PC-9 (cell line): ENCODE measurements at regions not wholly inside any gene's neighbourhood (a gene's known extent, or its start where the extent isn't known, plus 50 kb on each side); places are given as distances from the start of the nearest gene placed in this dataset.
"Not testable (repeated sequence)": the region's sequence is repeated elsewhere in the genome, so short reads cannot be mapped to it uniquely, and the experiment has no call there.

ENCODE experiments used
- BruUV-seq: library from RNA; stranded (reverse); fragments of 400-500 nt; replicated peaks from 2 replicates; lab custom pipeline; 2021; lab: Mats Ljungman, UMichigan
- CTCF ChIA-PET: fragments of 300-600 bp; sonication (Branson Sonifier 250); formaldehyde crosslinking; loops from one replicate; lab custom pipeline; 2022; ENCODE audit warnings: antibody characterized with exemption; lab: Charles Lee
- POLR2A ChIA-PET: fragments of 300-600 bp; sonication (Branson Sonifier 250); formaldehyde crosslinking; loops from one replicate; lab custom pipeline; 2022; ENCODE audit warnings: antibody characterized with exemption; ENCODE audit not compliant: unreplicated experiment; lab: Charles Lee
- DNase-seq, 2 experiments: peaks; one replicate each; pipeline versions ENCODE4 v3.0.0 to v3.0.0-alpha.2; 2015 to 2022; ENCODE audit warnings: mixed read lengths in 1 of 2
- H2AFZ ChIP-seq: fragments of 200-600 bp; sonication (generic); 2 replicates; pipeline ENCODE4 v1.8.1; 2017; ENCODE audit warnings: antibody characterized with exemption
- H3F3A ChIP-seq: fragments of 200-600 bp; sonication (generic); 2 replicates; pipeline ENCODE4 v1.8.1; 2017; ENCODE audit warnings: antibody characterized with exemption, mild to moderate bottlenecking, low read depth; ENCODE audit not compliant: insufficient read depth
- H3K27ac ChIP-seq: fragments of 200-600 bp; sonication (generic); 2 replicates; pipeline ENCODE4 v1.6.1; 2016; ENCODE audit warnings: mixed run types
- H3K27me3 ChIP-seq: fragments of 200-600 bp; sonication (generic); 2 replicates; pipeline ENCODE4 v1.6.1; 2016; ENCODE audit warnings: low read depth, mixed run types; ENCODE audit not compliant: insufficient read depth
- H3K36me3 ChIP-seq: fragments of 200-600 bp; sonication (generic); 2 replicates; pipeline ENCODE4 v1.6.1; 2016; ENCODE audit warnings: low read depth, mixed run types
- H3K4me1 ChIP-seq: fragments of 200-600 bp; sonication (generic); replicated peaks from 2 replicates; pipeline ENCODE4 v1.6.1; 2016; ENCODE audit warnings: mixed run types; ENCODE audit not compliant: insufficient read depth
- H3K4me2 ChIP-seq: fragments of 200-600 bp; sonication (generic); 2 replicates; pipeline ENCODE4 v1.6.1; 2017; ENCODE audit warnings: mixed run types
- H3K4me3 ChIP-seq: fragments of 200-600 bp; sonication (generic); 2 replicates; pipeline ENCODE4 v1.6.1; 2016; ENCODE audit warnings: mixed run types
- H3K79me2 ChIP-seq: fragments of 200-600 bp; sonication (generic); 2 replicates; pipeline ENCODE4 v1.6.1; 2017; ENCODE audit warnings: low read depth, mixed run types
- H3K9me2 ChIP-seq: fragments of 200-600 bp; sonication (generic); 2 replicates; pipeline ENCODE4 v1.8.1; 2017; ENCODE audit warnings: mild to moderate bottlenecking; ENCODE audit not compliant: insufficient read depth
- H3K9me3 ChIP-seq: fragments of 200-600 bp; sonication (generic); 2 replicates; pipeline ENCODE4 v1.8.1; 2016; ENCODE audit warnings: low read depth; ENCODE audit not compliant: insufficient read depth
- H4K20me1 ChIP-seq: fragments of 200-600 bp; sonication (generic); 2 replicates; pipeline ENCODE4 v1.8.1; 2017; ENCODE audit not compliant: insufficient read depth
- EZH2 ChIP-seq: fragments of 200-600 bp; sonication (generic); IDR thresholded peaks from 2 replicates; pipeline ENCODE4 v1.8.0; 2017; ENCODE audit warnings: antibody characterized with exemption, low read depth
- intact Hi-C: fragments of 100-400 bp; cut with micrococcal nuclease; formaldehyde crosslinking; loops from one replicate; pipeline ENCODE4 v1.10.0; 2022; ENCODE audit not compliant: unreplicated experiment
- TF ChIP-seq, protein P1 (sequence below): fragments of 200-600 bp; sonication (generic); conservative IDR thresholded peaks from 2 replicates; pipeline ENCODE4 v1.6.1; 2017; ENCODE audit warnings: mixed run types, antibody characterized with exemption, mild to moderate bottlenecking, moderate library complexity

DNA sequence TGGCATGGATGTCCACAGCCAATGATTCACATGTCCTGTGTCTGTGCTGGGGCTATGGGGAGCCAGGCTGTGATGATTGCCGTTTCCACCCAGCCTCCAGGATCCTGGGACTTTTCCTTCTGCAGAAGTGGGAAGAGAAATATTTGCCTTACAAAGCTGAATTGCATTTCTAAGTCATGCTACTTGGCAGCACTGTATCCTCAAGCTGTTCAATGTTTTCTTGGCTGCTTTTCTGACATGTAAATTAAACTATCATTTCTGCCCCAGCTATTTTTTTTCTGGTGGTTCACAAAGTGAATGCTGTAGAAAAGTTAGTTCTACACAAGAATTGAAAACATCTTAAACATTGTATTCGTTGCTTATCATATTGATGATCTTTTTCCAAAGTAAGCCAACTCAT lies 51.9 kb upstream of the TCERG1L start:
- BruUV-seq = no TSS peak
- ChIA-PET CTCF (no interaction called here), POLR2A (no interaction called here)
- H3K27me3 ChIP-seq = no peaks in the 10 kb centered on the region
- no peaks in the 10 kb centered on the region for H4K20me1 ChIP-seq
- no peaks in the 10 kb centered on the region for H3K4me1 ChIP-seq
- TF ChIP-seq, protein P1, sequence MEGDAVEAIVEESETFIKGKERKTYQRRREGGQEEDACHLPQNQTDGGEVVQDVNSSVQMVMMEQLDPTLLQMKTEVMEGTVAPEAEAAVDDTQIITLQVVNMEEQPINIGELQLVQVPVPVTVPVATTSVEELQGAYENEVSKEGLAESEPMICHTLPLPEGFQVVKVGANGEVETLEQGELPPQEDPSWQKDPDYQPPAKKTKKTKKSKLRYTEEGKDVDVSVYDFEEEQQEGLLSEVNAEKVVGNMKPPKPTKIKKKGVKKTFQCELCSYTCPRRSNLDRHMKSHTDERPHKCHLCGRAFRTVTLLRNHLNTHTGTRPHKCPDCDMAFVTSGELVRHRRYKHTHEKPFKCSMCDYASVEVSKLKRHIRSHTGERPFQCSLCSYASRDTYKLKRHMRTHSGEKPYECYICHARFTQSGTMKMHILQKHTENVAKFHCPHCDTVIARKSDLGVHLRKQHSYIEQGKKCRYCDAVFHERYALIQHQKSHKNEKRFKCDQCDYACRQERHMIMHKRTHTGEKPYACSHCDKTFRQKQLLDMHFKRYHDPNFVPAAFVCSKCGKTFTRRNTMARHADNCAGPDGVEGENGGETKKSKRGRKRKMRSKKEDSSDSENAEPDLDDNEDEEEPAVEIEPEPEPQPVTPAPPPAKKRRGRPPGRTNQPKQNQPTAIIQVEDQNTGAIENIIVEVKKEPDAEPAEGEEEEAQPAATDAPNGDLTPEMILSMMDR = no peak
- TF ChIP-seq EZH2 = no peak
- DNase-seq = no peak
- no peaks in the 10 kb centered on the region for H3K79me2 ChIP-seq
- no peaks in the 10 kb centered on the region for H3K9me2 ChIP-seq
- no peak overlapping the region for H3K27ac ChIP-seq
- no peak overlapping the region for H3K4me2 ChIP-seq
- no peak overlapping the region for H2AFZ ChIP-seq
- no peak overlapping the region for H3K4me3 ChIP-seq
- no peaks in the 10 kb centered on the region for H3K9me3 ChIP-seq
- intact Hi-C loops = no loop called here
- no peaks in the 10 kb centered on the region for H3K36me3 ChIP-seq
- H3F3A ChIP-seq = no peaks in the 10 kb centered on the region

DNA sequence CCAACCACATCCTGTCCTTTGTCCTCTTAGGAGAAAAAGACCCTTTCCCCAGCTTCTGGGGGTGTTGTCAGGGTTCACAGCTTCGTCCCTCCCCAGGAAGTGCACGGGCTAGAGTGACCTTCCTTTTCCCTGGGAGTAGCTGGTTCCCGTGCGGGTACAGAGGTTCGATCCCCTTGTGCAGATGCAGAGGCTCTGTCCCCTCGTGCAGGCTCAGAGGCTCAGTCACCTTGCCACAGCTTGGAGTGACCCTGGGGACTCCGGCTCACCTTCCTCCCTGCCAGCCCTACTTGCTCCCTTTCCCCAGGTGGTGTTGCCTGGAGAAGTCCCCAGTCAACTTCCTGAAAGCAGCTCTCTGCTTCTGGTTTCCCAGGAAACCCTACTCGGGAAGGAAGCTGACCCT lies 60.0 kb upstream of the TCERG1L start:
- POLR2A ChIA-PET = no interaction called here
- Histone ChIP-seq H4K20me1 (no peaks in the 10 kb centered on the region), H3K27ac (no peak overlapping the region), H3K79me2 (no peaks in the 10 kb centered on the region), H3K4me3 (no peak overlapping the region), H3K36me3 (no peaks in the 10 kb centered on the region), H3K4me2 (no peak overlapping the region), H3K27me3 (0 out of 2 replicates have a peak, but pooled peaks cover 3% of the 10 kb centered on the region), H2AFZ (no peak overlapping the region), H3K9me3 (no peaks in the 10 kb centered on the region), H3F3A (no peaks in the 10 kb centered on the region), H3K4me1 (no peaks in the 10 kb centered on the region), H3K9me2 (no peaks in the 10 kb centered on the region)
- no peak for DNase-seq
- CTCF ChIA-PET = no interaction called here
- no TSS peak for BruUV-seq
- TF ChIP-seq, protein P1 = no peak
- TF ChIP-seq EZH2 = no peak
- intact Hi-C loops = no loop called here

DNA sequence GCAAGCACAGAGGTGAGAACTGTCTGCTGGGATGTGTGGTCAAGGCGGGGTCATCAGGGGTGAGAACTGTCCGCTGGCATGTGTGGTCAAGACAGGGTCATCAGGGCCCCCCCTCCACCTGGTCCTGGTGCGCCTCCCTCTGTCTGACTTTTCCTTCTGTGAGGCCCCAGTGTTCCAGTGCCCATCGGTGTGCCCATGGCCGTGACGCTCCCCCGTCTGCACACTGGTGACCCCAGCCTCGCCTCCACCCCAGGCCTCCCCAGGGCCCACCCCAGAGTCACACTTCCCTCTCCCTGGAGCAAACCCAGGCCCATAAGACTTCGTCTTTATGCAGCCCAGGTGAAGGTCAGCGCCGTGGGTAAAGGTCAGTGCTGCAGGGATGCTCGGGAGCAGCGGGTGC lies 70.1 kb upstream of the TCERG1L start:
- ChIA-PET CTCF (no interaction called here), POLR2A (no interaction called here)

DNA sequence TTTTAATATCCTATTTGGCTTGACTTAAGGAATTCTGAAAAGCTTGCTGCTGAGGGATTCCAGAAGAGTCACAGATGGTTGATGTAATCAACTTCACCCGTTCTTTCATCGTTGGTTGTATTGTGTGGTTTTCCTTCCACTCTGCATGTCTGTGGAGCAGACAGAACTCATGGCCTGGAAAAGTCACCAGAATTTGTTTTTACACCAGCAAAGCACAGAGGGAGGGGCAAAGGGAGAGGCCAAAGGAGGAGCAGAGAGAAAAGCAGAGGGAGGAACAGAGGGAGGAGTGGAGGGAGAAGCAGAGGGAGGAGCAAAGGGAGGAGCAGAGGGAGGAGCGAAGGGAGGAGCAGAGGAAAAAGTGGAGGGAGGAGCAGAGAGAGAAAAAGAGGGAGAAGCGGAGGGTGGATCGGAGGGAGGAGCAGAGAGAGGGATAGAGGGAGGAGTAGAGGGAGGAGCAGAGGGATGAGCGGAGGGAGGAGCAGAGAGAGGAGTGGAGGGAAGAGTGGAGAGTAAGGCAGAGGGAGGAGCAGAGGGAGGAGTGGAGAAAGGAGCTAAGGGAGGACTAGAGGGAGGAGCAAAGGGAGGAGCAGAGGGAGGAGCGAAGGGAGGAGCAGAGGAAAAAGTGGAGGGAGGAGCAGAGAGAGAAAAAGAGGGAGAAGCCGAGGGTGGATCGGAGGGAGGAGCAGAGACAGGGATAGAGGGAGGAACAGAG lies 73.8 kb upstream of the TCERG1L start:
- H2AFZ ChIP-seq, H3K4me2 ChIP-seq, DNase-seq, H3F3A ChIP-seq, H3K36me3 ChIP-seq, CTCF ChIA-PET, BruUV-seq, H3K4me1 ChIP-seq, POLR2A ChIA-PET, H3K27ac ChIP-seq, intact Hi-C loops, H3K79me2 ChIP-seq, H3K4me3 ChIP-seq, H3K9me2 ChIP-seq, H3K9me3 ChIP-seq, H4K20me1 ChIP-seq: not testable (repeated sequence)
- H3K27me3 ChIP-seq = peaks cover 28% of the 10 kb centered on the region

More for the DNA sequence above, 70.1 kb upstream of the TCERG1L start:
- no peak for DNase-seq
- Histone ChIP-seq H3K4me1 (no peaks in the 10 kb centered on the region), H3K27ac (no peak overlapping the region), H3K4me3 (no peak overlapping the region), H3K9me3 (no peaks in the 10 kb centered on the region), H4K20me1 (no peaks in the 10 kb centered on the region), H3K27me3 (peaks cover 39% of the 10 kb centered on the region), H2AFZ (no peak overlapping the region), H3K9me2 (no peaks in the 10 kb centered on the region), H3F3A (no peaks in the 10 kb centered on the region), H3K79me2 (no peaks in the 10 kb centered on the region), H3K36me3 (no peaks in the 10 kb centered on the region), H3K4me2 (no peak overlapping the region)
- intact Hi-C loops = no loop called here
- TF ChIP-seq, protein P1 = no peak
- no peak for TF ChIP-seq EZH2
- BruUV-seq = no TSS peak
